ENCODE measurements at regions not wholly inside any gene's neighbourhood (a gene's known extent, or its start where the extent isn't known, plus 50 kb on each side); places are given as distances from the start of the nearest gene placed in this dataset.

DNA sequence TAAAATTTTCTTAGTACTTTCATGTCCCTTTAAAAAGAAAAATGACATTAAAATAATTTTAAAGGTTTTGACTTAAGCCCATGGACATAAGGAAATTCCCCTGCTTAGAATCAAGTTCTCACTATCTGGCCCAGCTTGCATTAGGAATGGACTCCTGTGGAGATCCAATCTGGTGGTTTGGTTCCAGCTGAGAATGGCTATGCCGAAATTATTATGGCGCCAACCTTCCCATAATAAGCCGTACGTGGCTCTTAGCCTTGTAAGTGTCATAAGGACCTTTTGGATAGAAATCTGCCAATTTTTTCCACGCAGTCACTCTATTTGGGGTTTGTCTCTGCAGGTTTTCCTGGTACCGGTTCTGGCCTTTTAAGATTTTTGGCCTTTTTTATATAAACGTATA, 262.1 kb upstream of the MAF start:
- no peaks in the 10 kb centered on the region for H3K36me3 Mint-ChIP-seq
- H3K27me3 Mint-ChIP-seq (ENCODE audit: low read depth) = no peaks in the 10 kb centered on the region
- DNase-seq (ENCODE audit: low spot score) (no peak), ATAC-seq (no peak)
- H3K9me3 Mint-ChIP-seq = no peaks in the 10 kb centered on the region
- H3K4me3 Mint-ChIP-seq = no peak overlapping the region
- TF ChIP-seq, protein P1, sequence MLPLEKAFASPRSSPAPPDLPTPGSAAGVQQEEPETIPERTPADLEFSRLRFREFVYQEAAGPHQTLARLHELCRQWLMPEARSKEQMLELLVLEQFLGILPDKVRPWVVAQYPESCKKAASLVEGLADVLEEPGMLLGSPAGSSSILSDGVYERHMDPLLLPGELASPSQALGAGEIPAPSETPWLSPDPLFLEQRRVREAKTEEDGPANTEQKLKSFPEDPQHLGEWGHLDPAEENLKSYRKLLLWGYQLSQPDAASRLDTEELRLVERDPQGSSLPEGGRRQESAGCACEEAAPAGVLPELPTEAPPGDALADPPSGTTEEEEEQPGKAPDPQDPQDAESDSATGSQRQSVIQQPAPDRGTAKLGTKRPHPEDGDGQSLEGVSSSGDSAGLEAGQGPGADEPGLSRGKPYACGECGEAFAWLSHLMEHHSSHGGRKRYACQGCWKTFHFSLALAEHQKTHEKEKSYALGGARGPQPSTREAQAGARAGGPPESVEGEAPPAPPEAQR (CRISPR knock-in tag; IDR thresholded peaks at IDR 0.05) = no peak
- TF ChIP-seq, protein P2, sequence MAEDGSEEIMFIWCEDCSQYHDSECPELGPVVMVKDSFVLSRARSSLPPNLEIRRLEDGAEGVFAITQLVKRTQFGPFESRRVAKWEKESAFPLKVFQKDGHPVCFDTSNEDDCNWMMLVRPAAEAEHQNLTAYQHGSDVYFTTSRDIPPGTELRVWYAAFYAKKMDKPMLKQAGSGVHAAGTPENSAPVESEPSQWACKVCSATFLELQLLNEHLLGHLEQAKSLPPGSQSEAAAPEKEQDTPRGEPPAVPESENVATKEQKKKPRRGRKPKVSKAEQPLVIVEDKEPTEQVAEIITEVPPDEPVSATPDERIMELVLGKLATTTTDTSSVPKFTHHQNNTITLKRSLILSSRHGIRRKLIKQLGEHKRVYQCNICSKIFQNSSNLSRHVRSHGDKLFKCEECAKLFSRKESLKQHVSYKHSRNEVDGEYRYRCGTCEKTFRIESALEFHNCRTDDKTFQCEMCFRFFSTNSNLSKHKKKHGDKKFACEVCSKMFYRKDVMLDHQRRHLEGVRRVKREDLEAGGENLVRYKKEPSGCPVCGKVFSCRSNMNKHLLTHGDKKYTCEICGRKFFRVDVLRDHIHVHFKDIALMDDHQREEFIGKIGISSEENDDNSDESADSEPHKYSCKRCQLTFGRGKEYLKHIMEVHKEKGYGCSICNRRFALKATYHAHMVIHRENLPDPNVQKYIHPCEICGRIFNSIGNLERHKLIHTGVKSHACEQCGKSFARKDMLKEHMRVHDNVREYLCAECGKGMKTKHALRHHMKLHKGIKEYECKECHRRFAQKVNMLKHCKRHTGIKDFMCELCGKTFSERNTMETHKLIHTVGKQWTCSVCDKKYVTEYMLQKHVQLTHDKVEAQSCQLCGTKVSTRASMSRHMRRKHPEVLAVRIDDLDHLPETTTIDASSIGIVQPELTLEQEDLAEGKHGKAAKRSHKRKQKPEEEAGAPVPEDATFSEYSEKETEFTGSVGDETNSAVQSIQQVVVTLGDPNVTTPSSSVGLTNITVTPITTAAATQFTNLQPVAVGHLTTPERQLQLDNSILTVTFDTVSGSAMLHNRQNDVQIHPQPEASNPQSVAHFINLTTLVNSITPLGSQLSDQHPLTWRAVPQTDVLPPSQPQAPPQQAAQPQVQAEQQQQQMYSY (CRISPR knock-in tag; IDR thresholded peaks at IDR 0.05) = no peak
- TF ChIP-seq ZNF138 (CRISPR knock-in tag; conservative IDR thresholded peaks at IDR 0.05) (no peak), TCF7 (CRISPR knock-in tag; IDR thresholded peaks at IDR 0.05; ENCODE audit: low read depth) (no peak), NFATC4 (CRISPR knock-in tag; IDR thresholded peaks at IDR 0.05) (no peak), ELF4 (CRISPR knock-in tag; IDR thresholded peaks at IDR 0.05; ENCODE audit: low read depth) (no peak), EMX1 (CRISPR knock-in tag; IDR thresholded peaks at IDR 0.05) (no peak), SMAD4 (CRISPR knock-in tag; IDR thresholded peaks at IDR 0.05) (no peak), HMGA2 (CRISPR knock-in tag; IDR thresholded peaks at IDR 0.05) (no peak), NR2C2 (CRISPR knock-in tag; IDR thresholded peaks at IDR 0.05) (no peak)
- TF ChIP-seq, protein P3, sequence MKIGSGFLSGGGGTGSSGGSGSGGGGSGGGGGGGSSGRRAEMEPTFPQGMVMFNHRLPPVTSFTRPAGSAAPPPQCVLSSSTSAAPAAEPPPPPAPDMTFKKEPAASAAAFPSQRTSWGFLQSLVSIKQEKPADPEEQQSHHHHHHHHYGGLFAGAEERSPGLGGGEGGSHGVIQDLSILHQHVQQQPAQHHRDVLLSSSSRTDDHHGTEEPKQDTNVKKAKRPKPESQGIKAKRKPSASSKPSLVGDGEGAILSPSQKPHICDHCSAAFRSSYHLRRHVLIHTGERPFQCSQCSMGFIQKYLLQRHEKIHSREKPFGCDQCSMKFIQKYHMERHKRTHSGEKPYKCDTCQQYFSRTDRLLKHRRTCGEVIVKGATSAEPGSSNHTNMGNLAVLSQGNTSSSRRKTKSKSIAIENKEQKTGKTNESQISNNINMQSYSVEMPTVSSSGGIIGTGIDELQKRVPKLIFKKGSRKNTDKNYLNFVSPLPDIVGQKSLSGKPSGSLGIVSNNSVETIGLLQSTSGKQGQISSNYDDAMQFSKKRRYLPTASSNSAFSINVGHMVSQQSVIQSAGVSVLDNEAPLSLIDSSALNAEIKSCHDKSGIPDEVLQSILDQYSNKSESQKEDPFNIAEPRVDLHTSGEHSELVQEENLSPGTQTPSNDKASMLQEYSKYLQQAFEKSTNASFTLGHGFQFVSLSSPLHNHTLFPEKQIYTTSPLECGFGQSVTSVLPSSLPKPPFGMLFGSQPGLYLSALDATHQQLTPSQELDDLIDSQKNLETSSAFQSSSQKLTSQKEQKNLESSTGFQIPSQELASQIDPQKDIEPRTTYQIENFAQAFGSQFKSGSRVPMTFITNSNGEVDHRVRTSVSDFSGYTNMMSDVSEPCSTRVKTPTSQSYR (CRISPR knock-in tag; IDR thresholded peaks at IDR 0.05) = no peak
- H3K4me1 Mint-ChIP-seq = no peaks in the 10 kb centered on the region
- CTCF ChIA-PET = no interaction called here
- POLR2A ChIA-PET = no interaction called here
- H3K27ac Mint-ChIP-seq = no peak overlapping the region

DNA sequence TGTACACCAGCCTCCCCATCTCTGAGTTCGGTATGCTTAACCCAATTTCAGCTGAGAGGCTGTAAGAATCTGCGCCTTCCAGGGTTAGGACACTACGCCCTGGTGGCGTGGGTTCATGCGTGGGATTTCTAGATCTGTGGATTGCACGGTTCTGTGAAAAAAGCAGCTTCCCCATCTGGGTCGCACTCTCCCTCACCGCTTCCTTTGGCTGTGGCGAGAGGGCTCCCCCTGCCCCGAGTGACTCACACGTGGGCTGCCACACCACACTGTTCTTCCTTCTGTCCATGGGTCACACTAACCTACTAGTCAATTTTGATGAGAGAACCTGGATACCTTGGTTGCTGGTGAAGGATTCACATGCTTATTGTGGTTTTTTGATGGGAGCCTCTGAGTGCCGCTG, 256.0 kb upstream of the MAF start:
- Mint-ChIP-seq H3K9me3 (peaks cover 48% of the 10 kb centered on the region), H3K27me3 (ENCODE audit: low read depth) (no peaks in the 10 kb centered on the region; the same call in 1 of the 2 replicates), H3K27ac (no peak overlapping the region), H3K4me3 (no peak overlapping the region), H3K4me1 (no peaks in the 10 kb centered on the region), H3K36me3 (peaks cover 11% of the 10 kb centered on the region)
- DNase-seq (ENCODE audit: low spot score) = no peak
- ChIA-PET POLR2A (no interaction called here), CTCF (no interaction called here)
- no peak for ATAC-seq
- TF ChIP-seq ETV6 (CRISPR knock-in tag; IDR thresholded peaks at IDR 0.05) = no peak
- no peak for TF ChIP-seq ATF1 (CRISPR knock-in tag; IDR thresholded peaks at IDR 0.05)

DNA sequence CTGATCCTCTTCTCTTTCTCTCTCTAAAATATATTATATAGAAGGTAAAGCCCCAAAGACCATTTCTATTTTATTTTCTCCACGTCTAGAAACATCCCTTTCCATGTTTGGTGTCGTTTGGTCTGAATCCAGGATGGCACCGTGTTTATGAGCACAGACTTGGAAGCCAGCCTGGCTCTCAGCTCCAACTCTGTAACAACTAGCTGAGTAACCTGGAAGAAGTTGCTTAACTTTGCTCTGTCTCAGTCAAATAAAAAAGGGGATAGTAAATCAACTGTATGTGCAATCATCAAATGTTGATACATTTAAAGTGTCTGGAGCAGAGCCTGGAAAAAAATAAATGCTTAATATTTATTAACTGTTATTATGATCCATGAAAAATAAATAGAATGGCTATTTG, 249.8 kb upstream of the MAF start:
- ATAC-seq (no peak), DNase-seq (ENCODE audit: low spot score) (no peak)
- H3K27me3 Mint-ChIP-seq (ENCODE audit: low read depth) = no peaks in the 10 kb centered on the region
- no peaks in the 10 kb centered on the region for H3K4me1 Mint-ChIP-seq
- H3K27ac Mint-ChIP-seq = no peak overlapping the region
- peaks cover 38% of the 10 kb centered on the region for H3K9me3 Mint-ChIP-seq
- H3K4me3 Mint-ChIP-seq = no peak overlapping the region
- H3K36me3 Mint-ChIP-seq = peaks cover 4% of the 10 kb centered on the region; the same call in 1 of the 2 replicates
- ChIA-PET POLR2A (no interaction called here), CTCF (interaction anchor here (0.7 kb wide), 1 partner anchor 32 kb away, joined by 4 read pairs; no protein-coding TSS in a partner anchor)
- TF ChIP-seq, protein P4, sequence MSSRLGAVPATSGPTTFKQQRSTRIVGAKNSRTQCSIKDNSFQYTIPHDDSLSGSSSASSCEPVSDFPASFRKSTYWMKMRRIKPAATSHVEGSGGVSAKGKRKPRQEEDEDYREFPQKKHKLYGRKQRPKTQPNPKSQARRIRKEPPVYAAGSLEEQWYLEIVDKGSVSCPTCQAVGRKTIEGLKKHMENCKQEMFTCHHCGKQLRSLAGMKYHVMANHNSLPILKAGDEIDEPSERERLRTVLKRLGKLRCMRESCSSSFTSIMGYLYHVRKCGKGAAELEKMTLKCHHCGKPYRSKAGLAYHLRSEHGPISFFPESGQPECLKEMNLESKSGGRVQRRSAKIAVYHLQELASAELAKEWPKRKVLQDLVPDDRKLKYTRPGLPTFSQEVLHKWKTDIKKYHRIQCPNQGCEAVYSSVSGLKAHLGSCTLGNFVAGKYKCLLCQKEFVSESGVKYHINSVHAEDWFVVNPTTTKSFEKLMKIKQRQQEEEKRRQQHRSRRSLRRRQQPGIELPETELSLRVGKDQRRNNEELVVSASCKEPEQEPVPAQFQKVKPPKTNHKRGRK (CRISPR knock-in tag; IDR thresholded peaks at IDR 0.05; ENCODE audit: borderline replicate concordance) = no peak
- TF ChIP-seq, protein P5, sequence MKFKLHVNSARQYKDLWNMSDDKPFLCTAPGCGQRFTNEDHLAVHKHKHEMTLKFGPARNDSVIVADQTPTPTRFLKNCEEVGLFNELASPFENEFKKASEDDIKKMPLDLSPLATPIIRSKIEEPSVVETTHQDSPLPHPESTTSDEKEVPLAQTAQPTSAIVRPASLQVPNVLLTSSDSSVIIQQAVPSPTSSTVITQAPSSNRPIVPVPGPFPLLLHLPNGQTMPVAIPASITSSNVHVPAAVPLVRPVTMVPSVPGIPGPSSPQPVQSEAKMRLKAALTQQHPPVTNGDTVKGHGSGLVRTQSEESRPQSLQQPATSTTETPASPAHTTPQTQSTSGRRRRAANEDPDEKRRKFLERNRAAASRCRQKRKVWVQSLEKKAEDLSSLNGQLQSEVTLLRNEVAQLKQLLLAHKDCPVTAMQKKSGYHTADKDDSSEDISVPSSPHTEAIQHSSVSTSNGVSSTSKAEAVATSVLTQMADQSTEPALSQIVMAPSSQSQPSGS (CRISPR knock-in tag; IDR thresholded peaks at IDR 0.05; ENCODE audit: borderline replicate concordance, low read depth) = no peak
- TF ChIP-seq, protein P6, sequence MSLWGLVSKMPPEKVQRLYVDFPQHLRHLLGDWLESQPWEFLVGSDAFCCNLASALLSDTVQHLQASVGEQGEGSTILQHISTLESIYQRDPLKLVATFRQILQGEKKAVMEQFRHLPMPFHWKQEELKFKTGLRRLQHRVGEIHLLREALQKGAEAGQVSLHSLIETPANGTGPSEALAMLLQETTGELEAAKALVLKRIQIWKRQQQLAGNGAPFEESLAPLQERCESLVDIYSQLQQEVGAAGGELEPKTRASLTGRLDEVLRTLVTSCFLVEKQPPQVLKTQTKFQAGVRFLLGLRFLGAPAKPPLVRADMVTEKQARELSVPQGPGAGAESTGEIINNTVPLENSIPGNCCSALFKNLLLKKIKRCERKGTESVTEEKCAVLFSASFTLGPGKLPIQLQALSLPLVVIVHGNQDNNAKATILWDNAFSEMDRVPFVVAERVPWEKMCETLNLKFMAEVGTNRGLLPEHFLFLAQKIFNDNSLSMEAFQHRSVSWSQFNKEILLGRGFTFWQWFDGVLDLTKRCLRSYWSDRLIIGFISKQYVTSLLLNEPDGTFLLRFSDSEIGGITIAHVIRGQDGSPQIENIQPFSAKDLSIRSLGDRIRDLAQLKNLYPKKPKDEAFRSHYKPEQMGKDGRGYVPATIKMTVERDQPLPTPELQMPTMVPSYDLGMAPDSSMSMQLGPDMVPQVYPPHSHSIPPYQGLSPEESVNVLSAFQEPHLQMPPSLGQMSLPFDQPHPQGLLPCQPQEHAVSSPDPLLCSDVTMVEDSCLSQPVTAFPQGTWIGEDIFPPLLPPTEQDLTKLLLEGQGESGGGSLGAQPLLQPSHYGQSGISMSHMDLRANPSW (CRISPR knock-in tag; conservative IDR thresholded peaks at IDR 0.05; ENCODE audit: low read depth) = no peak
- TF ChIP-seq ELF4 (CRISPR knock-in tag; IDR thresholded peaks at IDR 0.05; ENCODE audit: low read depth) = no peak
- TF ChIP-seq, protein P7, sequence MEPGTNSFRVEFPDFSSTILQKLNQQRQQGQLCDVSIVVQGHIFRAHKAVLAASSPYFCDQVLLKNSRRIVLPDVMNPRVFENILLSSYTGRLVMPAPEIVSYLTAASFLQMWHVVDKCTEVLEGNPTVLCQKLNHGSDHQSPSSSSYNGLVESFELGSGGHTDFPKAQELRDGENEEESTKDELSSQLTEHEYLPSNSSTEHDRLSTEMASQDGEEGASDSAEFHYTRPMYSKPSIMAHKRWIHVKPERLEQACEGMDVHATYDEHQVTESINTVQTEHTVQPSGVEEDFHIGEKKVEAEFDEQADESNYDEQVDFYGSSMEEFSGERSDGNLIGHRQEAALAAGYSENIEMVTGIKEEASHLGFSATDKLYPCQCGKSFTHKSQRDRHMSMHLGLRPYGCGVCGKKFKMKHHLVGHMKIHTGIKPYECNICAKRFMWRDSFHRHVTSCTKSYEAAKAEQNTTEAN (CRISPR knock-in tag; IDR thresholded peaks at IDR 0.05) = no peak
- no peak for TF ChIP-seq FOXP1 (CRISPR knock-in tag; IDR thresholded peaks at IDR 0.05; ENCODE audit: borderline replicate concordance)

Data from WTC11 (cell line).